EL (cell line): ENCODE measurements at regions not wholly inside any gene's neighbourhood (a gene's known extent, or its start where the extent isn't known, plus 50 kb on each side); places are given as distances from the start of the nearest gene placed in this dataset.

Source experiments
- DNase-seq: peaks from one replicate; pipeline ENCODE4 v3.0.0-alpha.2; 2016

DNA sequence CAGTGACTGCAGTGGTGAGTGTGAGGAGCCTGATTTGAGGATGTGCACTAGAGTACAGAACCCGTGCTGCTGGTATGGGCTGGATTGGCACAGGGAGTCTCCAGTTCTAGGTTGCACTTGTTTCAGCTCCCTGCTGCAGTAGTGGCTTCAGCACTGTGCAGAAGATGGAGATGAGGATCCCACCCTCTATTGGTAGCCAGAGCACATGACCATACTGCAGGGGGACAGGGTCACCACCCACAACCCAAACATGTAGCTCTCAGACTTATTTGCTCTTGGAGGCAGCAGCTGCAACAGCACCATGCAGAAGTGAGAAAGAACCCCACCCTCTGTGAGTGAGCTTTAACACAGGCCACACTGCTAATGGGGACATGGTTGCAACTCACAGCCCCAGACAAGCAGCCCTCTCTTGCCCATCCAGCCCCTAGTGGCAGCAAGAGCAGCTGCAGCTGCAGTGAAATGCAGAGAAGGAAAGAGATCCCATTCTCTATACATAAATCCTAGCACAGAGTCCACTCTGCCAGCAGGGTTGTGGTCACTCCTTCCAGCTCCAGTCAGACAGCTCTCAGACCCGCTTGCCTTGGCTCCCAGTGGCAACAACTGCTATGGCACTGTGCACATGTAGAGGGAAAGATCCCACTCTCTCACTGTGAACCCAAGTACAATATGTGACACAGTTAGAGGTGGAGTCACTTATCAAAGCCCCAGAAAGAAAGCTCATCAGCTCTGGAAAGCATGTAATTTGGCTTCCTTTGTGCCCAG, 51.4 kb upstream of the SCIN start:
- DNase-seq = peak; percentile 14

DNA sequence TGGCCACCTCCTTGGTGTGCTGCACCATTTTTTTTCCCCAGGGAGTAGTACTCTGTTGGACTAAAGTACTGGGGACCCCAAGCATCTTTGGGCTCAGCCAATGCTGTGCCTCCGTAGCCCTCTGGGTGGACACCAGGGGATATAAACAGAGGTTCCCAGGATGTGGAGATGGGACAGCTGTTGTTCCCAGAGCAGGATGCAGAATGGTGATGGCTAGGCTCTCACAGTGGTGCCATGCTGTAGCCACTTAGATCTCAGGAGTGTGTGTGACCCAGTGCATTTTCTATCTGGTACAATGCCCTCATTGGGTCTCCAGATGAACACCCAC, 50.9 kb upstream of the SCIN start:
- no peak for DNase-seq
